ENCODE measurements at regions not wholly inside any gene's neighbourhood (a gene's known extent, or its start where the extent isn't known, plus 50 kb on each side); places are given as distances from the start of the nearest gene placed in this dataset.

- TF ChIP-seq, protein P1, sequence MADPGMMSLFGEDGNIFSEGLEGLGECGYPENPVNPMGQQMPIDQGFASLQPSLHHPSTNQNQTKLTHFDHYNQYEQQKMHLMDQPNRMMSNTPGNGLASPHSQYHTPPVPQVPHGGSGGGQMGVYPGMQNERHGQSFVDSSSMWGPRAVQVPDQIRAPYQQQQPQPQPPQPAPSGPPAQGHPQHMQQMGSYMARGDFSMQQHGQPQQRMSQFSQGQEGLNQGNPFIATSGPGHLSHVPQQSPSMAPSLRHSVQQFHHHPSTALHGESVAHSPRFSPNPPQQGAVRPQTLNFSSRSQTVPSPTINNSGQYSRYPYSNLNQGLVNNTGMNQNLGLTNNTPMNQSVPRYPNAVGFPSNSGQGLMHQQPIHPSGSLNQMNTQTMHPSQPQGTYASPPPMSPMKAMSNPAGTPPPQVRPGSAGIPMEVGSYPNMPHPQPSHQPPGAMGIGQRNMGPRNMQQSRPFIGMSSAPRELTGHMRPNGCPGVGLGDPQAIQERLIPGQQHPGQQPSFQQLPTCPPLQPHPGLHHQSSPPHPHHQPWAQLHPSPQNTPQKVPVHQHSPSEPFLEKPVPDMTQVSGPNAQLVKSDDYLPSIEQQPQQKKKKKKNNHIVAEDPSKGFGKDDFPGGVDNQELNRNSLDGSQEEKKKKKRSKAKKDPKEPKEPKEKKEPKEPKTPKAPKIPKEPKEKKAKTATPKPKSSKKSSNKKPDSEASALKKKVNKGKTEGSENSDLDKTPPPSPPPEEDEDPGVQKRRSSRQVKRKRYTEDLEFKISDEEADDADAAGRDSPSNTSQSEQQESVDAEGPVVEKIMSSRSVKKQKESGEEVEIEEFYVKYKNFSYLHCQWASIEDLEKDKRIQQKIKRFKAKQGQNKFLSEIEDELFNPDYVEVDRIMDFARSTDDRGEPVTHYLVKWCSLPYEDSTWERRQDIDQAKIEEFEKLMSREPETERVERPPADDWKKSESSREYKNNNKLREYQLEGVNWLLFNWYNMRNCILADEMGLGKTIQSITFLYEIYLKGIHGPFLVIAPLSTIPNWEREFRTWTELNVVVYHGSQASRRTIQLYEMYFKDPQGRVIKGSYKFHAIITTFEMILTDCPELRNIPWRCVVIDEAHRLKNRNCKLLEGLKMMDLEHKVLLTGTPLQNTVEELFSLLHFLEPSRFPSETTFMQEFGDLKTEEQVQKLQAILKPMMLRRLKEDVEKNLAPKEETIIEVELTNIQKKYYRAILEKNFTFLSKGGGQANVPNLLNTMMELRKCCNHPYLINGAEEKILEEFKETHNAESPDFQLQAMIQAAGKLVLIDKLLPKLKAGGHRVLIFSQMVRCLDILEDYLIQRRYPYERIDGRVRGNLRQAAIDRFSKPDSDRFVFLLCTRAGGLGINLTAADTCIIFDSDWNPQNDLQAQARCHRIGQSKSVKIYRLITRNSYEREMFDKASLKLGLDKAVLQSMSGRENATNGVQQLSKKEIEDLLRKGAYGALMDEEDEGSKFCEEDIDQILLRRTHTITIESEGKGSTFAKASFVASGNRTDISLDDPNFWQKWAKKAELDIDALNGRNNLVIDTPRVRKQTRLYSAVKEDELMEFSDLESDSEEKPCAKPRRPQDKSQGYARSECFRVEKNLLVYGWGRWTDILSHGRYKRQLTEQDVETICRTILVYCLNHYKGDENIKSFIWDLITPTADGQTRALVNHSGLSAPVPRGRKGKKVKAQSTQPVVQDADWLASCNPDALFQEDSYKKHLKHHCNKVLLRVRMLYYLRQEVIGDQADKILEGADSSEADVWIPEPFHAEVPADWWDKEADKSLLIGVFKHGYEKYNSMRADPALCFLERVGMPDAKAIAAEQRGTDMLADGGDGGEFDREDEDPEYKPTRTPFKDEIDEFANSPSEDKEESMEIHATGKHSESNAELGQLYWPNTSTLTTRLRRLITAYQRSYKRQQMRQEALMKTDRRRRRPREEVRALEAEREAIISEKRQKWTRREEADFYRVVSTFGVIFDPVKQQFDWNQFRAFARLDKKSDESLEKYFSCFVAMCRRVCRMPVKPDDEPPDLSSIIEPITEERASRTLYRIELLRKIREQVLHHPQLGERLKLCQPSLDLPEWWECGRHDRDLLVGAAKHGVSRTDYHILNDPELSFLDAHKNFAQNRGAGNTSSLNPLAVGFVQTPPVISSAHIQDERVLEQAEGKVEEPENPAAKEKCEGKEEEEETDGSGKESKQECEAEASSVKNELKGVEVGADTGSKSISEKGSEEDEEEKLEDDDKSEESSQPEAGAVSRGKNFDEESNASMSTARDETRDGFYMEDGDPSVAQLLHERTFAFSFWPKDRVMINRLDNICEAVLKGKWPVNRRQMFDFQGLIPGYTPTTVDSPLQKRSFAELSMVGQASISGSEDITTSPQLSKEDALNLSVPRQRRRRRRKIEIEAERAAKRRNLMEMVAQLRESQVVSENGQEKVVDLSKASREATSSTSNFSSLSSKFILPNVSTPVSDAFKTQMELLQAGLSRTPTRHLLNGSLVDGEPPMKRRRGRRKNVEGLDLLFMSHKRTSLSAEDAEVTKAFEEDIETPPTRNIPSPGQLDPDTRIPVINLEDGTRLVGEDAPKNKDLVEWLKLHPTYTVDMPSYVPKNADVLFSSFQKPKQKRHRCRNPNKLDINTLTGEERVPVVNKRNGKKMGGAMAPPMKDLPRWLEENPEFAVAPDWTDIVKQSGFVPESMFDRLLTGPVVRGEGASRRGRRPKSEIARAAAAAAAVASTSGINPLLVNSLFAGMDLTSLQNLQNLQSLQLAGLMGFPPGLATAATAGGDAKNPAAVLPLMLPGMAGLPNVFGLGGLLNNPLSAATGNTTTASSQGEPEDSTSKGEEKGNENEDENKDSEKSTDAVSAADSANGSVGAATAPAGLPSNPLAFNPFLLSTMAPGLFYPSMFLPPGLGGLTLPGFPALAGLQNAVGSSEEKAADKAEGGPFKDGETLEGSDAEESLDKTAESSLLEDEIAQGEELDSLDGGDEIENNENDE (IDR thresholded peaks at IDR 0.05; ENCODE audit: insufficient replicate concordance, low read length) = no peak
- TF ChIP-seq SIRT6 (IDR thresholded peaks at IDR 0.05; ENCODE audit: low read length) (no peak), FOSL1 (IDR thresholded peaks at IDR 0.05; ENCODE audit: insufficient read depth, low read depth, low read length) (no peak), SP2 (IDR thresholded peaks at IDR 0.05; ENCODE audit: low read length) (no peak)
- TF ChIP-seq, protein P2, sequence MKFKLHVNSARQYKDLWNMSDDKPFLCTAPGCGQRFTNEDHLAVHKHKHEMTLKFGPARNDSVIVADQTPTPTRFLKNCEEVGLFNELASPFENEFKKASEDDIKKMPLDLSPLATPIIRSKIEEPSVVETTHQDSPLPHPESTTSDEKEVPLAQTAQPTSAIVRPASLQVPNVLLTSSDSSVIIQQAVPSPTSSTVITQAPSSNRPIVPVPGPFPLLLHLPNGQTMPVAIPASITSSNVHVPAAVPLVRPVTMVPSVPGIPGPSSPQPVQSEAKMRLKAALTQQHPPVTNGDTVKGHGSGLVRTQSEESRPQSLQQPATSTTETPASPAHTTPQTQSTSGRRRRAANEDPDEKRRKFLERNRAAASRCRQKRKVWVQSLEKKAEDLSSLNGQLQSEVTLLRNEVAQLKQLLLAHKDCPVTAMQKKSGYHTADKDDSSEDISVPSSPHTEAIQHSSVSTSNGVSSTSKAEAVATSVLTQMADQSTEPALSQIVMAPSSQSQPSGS (IDR thresholded peaks at IDR 0.05; ENCODE audit: low read length) = no peak
These were observed 195.0 kb downstream of the GPR37 start (continued) for GRCh38 chr7:124570558-124570957.
